GM12891 (cell line): ENCODE measurements at regions not wholly inside any gene's neighbourhood (a gene's known extent, or its start where the extent isn't known, plus 50 kb on each side); places are given as distances from the start of the nearest gene placed in this dataset.
"Not testable (repeated sequence)": the region's sequence is repeated elsewhere in the genome, so short reads cannot be mapped to it uniquely, and the experiment has no call there.

Experiments used
- DNase-seq: peaks from one replicate; pipeline ENCODE4 v3.0.0; 2011; ENCODE audit warnings: low spot score; ENCODE audit not compliant: insufficient read length
- FAIRE-seq: peaks from 2 replicates; lab custom pipeline; 2011; peaks lifted over from hg19 to GRCh38; lab: Jason Lieb, UNC
- PAX5 ChIP-seq: IDR thresholded peaks from 2 replicates; pipeline ENCODE4 v1.6.1; 2011; ENCODE audit warnings: low read length, moderate library complexity, mild to moderate bottlenecking; ENCODE audit not compliant: insufficient read depth, severe bottlenecking
- POLR2A ChIP-seq: IDR thresholded peaks from 2 replicates; pipeline ENCODE4 v1.6.1; 2011; ENCODE audit warnings: low read depth, low read length, control low read depth
- POLR2AphosphoS5 ChIP-seq: IDR thresholded peaks from 2 replicates; pipeline ENCODE4 v1.6.1; 2011; ENCODE audit warnings: low read depth, low read length, control low read depth
- POU2F2 ChIP-seq: IDR thresholded peaks from 2 replicates; pipeline ENCODE4 v1.6.1; 2011; ENCODE audit warnings: low read depth, mild to moderate bottlenecking, control low read depth, low read length, moderate library complexity
- SPI1 ChIP-seq: IDR thresholded peaks from 2 replicates; pipeline ENCODE4 v1.6.1; 2011; ENCODE audit warnings: low read depth, low read length, control low read depth
- TAF1 ChIP-seq: IDR thresholded peaks from 2 replicates; pipeline ENCODE4 v1.6.1; 2011; ENCODE audit warnings: low read depth, low read length, control low read depth

DNA sequence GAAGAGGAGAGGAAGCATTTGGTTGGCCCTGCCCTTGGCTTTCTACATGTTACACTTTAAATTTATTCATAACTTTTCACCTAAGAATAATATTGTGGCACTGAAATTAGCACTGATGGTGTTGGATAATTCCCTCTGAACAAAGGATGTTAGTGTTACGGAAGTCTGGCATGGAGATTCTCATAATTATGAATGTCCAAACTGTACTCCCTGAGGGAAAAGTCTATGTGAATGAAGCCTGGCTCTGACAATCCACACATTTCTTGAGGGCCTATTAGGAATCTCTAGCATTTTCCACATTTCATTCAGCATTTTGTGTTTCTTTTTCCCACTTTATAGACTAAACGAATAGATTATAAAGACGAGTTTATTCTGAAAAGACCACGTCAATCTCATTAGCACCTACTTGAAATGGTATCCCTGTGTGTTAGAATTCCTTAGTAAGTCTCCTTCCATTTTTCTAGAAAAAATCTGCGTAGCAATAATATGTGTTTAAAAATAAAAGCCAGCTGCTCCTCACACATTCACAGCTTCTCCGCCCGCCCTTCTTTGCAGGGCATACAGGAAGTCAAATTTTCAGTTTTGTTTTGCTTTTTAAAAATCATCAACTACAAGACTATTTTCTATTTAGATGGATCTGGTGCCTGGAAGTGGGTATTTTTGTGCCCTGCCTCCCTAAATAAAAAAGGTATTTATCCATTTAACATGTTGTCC lies 131.8 kb upstream of the PALS2 start:
- no peak for DNase-seq
- FAIRE-seq, result no peak
- TF ChIP-seq POLR2A (no peak), PAX5 (no peak), POLR2AphosphoS5 (no peak), SPI1 (no peak), POU2F2 (no peak), TAF1 (no peak)

GRCh38 chr7:24442170-24442777 lies 131.0 kb upstream of the PALS2 start:
- peak; percentile 50 for FAIRE-seq
- TF ChIP-seq PAX5 (no peak), POU2F2 (no peak), TAF1 (no peak), SPI1 (no peak), POLR2A (no peak), POLR2AphosphoS5 (no peak)
- DNase-seq, result no peak

- no peak for TF ChIP-seq POLR2AphosphoS5
- no peak for TF ChIP-seq POU2F2
- no peak for TF ChIP-seq TAF1
- no peak for TF ChIP-seq POLR2A
- TF ChIP-seq PAX5, result no peak
- TF ChIP-seq SPI1, result no peak
- FAIRE-seq, result peak; percentile 50
Measured at GRCh38 chr7:24444666-24445440, 128.4 kb upstream of the PALS2 start.

GRCh38 chr7:24448038-24448437 lies 125.2 kb upstream of the PALS2 start:
- DNase-seq (no peak), FAIRE-seq (no peak)
- no peak for TF ChIP-seq TAF1
- no peak for TF ChIP-seq POLR2A
- TF ChIP-seq POLR2AphosphoS5, result no peak
- TF ChIP-seq SPI1, result no peak
- no peak for TF ChIP-seq PAX5
- no peak for TF ChIP-seq POU2F2

More at GRCh38 chr7:24444666-24445440, 128.4 kb upstream of the PALS2 start:
- DNase-seq, result no peak

- DNase-seq, FAIRE-seq: not testable (repeated sequence)
Measured at GRCh38 chr7:24449416-24449815, 123.8 kb upstream of the PALS2 start.

DNA sequence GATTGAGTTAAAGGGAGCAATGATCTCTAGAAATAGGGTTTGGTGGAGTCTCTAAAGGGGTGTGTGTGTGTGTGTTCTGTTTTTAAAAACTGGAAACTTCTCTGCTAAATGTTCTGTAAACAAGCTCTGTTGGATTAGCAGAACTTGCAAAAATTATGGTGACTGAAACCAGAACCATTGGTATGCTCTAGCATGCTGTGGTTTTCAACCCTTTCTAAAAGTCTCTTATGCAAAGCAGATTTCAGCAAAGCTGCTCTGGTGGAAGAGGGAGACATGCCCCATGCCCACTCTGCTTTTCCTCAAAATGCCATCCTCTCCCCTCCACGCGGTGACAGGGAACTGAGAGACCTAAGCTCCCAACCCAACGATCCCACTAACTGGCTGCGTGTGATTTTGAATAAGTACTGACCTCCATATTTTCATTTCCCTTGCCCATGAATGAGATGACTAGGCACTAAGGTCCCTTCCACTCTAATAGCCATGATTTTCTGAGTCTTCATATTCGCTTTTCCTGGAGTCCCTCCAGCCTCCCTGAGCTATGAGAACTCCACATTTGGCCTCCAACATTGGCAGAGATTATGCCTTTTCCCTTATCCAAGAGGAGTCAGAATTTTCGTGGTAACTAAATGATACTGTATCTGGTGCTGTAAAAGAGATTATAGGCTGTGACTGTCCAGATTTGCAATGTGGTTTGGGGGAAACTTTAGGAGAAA lies 117.3 kb upstream of the PALS2 start:
- DNase-seq (no peak), FAIRE-seq (peak; percentile 80)
- TF ChIP-seq SPI1, result peak; percentile 43; the same call in 1 of the 2 replicates
- TF ChIP-seq TAF1, result no peak
- no peak for TF ChIP-seq PAX5
- peak; percentile 48; the same call in 1 of the 2 replicates for TF ChIP-seq POU2F2

DNA sequence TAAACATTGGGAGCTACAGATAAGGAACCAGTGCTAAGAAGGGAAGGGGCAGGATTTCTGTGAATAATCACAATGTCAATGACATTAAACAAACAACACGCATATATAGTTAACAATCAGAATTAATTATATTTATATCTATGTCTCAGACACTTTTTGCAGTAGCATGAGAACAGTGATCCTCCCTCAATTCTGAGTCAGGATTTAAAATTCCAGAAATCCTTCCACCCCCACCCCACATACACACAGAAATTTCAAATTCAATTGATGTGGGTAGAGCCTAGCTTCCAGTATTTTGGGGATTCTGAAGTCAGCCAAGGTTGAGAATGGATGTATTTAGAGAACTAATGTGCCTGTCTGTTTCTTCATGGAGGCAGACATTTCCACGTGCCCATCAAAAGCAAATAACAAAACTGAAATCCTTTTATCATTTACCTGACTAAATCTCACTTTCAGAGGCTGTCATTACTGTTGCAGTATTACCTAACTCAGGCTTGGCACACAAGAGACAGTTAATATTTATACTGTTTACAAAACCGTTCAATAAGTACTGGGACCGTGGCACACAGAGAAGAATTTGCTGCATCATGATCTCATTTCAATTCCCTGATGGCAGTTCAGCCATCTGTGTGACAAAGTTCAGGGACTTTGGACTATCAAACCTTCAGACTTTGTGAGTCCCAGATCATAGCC lies 116.6 kb upstream of the PALS2 start:
- TF ChIP-seq TAF1 (no peak), POLR2AphosphoS5 (no peak), PAX5 (no peak), POU2F2 (no peak), POLR2A (no peak), SPI1 (no peak)
- no peak for DNase-seq
- FAIRE-seq, result peak; percentile 76

- FAIRE-seq (peak; percentile 45), DNase-seq (no peak)
- no peak for TF ChIP-seq TAF1
- no peak for TF ChIP-seq POLR2A
- TF ChIP-seq PAX5, result no peak
- TF ChIP-seq POU2F2, result no peak
- no peak for TF ChIP-seq SPI1
- no peak for TF ChIP-seq POLR2AphosphoS5
Measured at GRCh38 chr7:24457219-24457558, 116.1 kb upstream of the PALS2 start.

- FAIRE-seq (no peak), DNase-seq (no peak)
- TF ChIP-seq PAX5, result no peak
- TF ChIP-seq SPI1, result no peak
- TF ChIP-seq TAF1, result no peak
- TF ChIP-seq POU2F2, result no peak
- TF ChIP-seq POLR2AphosphoS5, result no peak
- TF ChIP-seq POLR2A, result no peak
Measured at GRCh38 chr7:24462117-24462516, 111.1 kb upstream of the PALS2 start.
